ENCODE measurements at regions not wholly inside any gene's neighbourhood (a gene's known extent, or its start where the extent isn't known, plus 50 kb on each side); places are given as distances from the start of the nearest gene placed in this dataset.

GRCh38 chr19:30722186-30722585 lies 350.0 kb downstream of the ZNF536 start:
- no peak for DNase-seq

GRCh38 chr19:30719999-30720345 lies 347.8 kb downstream of the ZNF536 start:
- no peak for DNase-seq

GRCh38 chr19:30719189-30719998 lies 347.2 kb downstream of the ZNF536 start:
- DNase-seq: peak; percentile 58

GRCh38 chr19:30718707-30719106 lies 346.5 kb downstream of the ZNF536 start:
- no peak for DNase-seq

- DNase-seq: no peak
Observed at GRCh38 chr19:30718014-30718413, 345.8 kb downstream of the ZNF536 start.

GRCh38 chr19:30717381-30717780 lies 345.2 kb downstream of the ZNF536 start:
- DNase-seq: no peak

GRCh38 chr19:30712431-30713337 lies 340.5 kb downstream of the ZNF536 start:
- no peak for DNase-seq

GRCh38 chr19:30711826-30712225 lies 339.6 kb downstream of the ZNF536 start:
- no peak for DNase-seq

- peak; percentile 71 for DNase-seq
Observed at GRCh38 chr19:30711296-30711695, 339.1 kb downstream of the ZNF536 start.

GRCh38 chr19:30710721-30711120 lies 338.5 kb downstream of the ZNF536 start:
- no peak for DNase-seq

- no peak for DNase-seq
Observed at GRCh38 chr19:30708416-30709178, 336.4 kb downstream of the ZNF536 start.

- DNase-seq: no peak
Observed at GRCh38 chr19:30704771-30705330, 332.7 kb downstream of the ZNF536 start.

GRCh38 chr19:30703645-30704044 lies 331.5 kb downstream of the ZNF536 start:
- no peak for DNase-seq

GRCh38 chr19:30701178-30701577 lies 329.0 kb downstream of the ZNF536 start:
- DNase-seq: no peak

GRCh38 chr19:30699871-30700280 lies 327.7 kb downstream of the ZNF536 start:
- DNase-seq: no peak

GRCh38 chr19:30696514-30696913 lies 324.3 kb downstream of the ZNF536 start:
- DNase-seq: no peak

- no peak for DNase-seq
Observed at GRCh38 chr19:30695171-30695875, 323.1 kb downstream of the ZNF536 start.

GRCh38 chr19:30694156-30694755 lies 322.1 kb downstream of the ZNF536 start:
- DNase-seq: no peak

- DNase-seq: no peak
Observed at GRCh38 chr19:30692879-30693503, 320.8 kb downstream of the ZNF536 start.

GRCh38 chr19:30692181-30692811 lies 320.1 kb downstream of the ZNF536 start:
- DNase-seq: no peak

GRCh38 chr19:30691819-30692166 lies 319.6 kb downstream of the ZNF536 start:
- no peak for DNase-seq
